ENCODE measurements at regions not wholly inside any gene's neighbourhood (a gene's known extent, or its start where the extent isn't known, plus 50 kb on each side); places are given as distances from the start of the nearest gene placed in this dataset.
A peak's percentile ranks its signal among the peaks of the same experiment; 100 is the strongest.
"Not testable (repeated sequence)": the region's sequence is repeated elsewhere in the genome, so short reads cannot be mapped to it uniquely, and the experiment has no call there.

GRCh38 chr10:45199205-45199740 is 116.1 kb downstream of the OR13A1 start:
- DNase-seq, result no peak

DNA sequence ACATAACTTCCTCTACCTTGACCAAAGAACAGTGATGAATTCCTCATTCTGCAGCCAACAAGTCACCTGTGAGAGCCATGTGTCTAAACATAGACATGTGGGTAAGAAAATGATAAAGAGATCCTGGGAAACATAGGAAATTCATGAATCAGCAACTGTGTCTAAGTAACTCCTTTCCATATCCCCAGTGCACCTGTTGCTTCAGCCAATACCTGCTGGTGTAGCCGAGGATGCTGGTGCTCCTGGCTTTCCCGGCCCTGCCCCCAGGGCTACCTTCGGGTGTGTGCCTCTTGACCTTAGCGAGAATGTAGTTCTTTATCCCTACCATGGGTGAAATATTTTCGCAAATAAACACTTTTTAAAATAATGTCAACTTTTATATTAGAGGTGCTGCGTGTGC is 114.1 kb downstream of the OR13A1 start:
- DNase-seq, result no peak

DNA sequence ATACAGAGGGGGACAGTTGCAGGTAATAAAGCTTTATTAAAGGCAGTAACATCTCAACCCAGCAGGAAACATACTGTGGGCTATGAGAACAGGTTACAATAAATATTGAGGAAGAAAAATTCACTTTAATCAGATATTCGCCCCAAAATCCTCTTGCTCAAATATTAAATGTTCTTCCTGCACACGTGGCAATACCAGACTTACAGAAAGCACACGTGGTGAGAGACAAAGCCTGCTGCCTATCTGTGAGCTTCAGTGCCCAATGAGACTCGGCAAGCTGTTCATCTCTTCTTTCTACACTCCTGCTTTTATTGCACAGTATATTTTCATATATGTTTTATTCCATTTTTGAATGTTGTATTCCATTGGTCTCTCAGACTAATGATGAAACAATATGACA is 113.2 kb downstream of the OR13A1 start:
- no peak for DNase-seq

GRCh38 chr10:45204954-45205775 is 110.2 kb downstream of the OR13A1 start:
- no peak for DNase-seq

DNA sequence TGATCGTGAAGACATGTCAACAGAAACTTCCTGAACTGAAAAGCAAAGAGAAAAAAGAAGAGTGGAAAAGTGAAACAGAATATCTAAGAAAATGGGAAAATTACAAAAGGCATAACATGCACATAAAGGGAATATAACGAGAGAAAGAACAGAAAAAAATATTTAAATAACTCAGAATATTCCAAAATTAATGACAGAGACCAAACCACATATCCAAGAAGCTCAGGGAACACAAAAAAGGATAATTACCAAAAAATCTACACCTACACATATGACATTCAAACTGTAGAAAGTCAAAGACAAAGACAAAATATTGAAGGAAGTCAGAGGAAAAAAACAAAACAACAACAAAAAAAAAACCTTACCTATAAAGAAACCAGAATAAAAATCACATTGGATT is 105.5 kb downstream of the OR13A1 start:
- DNase-seq, result no peak

GRCh38 chr10:45211576-45211975 is 103.8 kb downstream of the OR13A1 start:
- DNase-seq, result no peak

DNA sequence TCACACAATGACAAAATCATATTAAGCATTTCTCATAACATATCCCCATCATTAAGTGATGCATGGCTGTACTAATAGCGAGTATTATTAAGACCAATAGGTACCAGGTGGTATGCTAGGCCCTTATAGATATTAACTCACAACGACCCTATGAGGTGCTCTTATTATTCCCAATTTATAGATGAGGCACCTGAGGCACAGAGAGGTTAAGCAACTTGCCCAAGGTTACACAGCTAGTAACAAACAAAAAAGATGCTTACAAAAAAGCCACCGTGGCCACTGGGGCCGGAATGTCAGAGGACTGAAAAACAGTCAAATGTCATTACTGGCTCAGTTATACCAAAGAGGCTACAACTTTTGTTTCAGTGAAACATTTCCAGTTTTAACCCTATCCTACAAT is 96.0 kb downstream of the OR13A1 start:
- DNase-seq, result no peak

GRCh38 chr10:45220931-45221330 is 94.5 kb downstream of the OR13A1 start:
- DNase-seq, result no peak

DNA sequence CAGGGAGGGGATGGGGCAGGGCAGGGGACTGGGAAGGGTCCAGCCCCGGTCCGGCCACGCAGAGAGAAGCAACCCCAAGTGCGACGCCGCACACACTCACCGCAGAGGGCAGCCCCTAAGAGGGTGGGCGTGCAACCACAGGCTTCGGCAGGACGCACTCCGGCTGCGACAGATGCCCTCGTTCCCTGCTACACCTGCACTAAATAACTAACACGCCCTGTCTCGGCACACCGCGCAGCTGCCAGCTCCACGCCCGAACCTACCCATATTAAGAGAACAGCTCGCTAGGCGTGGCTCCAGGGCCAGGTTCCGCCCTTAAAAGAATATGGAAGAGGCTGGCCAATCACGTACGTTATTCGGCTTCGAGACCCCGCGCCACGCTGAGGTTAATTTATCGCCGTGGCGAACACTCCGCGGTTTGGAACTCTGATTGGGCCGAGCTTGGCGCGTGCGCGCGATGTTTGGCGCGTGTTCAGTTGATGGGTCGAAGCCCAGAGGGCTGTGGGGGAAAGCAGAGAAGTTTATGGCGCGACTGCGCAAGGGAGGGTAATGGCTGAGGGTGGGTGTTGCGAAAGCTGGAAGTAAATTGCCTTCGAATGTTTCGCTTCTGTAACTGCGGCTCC is 91.1 kb downstream of the OR13A1 start:
- DNase-seq, result no peak

GRCh38 chr10:45227042-45227441 is 88.4 kb downstream of the OR13A1 start:
- DNase-seq, result no peak

GRCh38 chr10:45227456-45227855 is 88.0 kb downstream of the OR13A1 start:
- DNase-seq, result no peak

- DNase-seq, result no peak
Measured at GRCh38 chr10:45229823-45230222, 85.6 kb downstream of the OR13A1 start.

DNA sequence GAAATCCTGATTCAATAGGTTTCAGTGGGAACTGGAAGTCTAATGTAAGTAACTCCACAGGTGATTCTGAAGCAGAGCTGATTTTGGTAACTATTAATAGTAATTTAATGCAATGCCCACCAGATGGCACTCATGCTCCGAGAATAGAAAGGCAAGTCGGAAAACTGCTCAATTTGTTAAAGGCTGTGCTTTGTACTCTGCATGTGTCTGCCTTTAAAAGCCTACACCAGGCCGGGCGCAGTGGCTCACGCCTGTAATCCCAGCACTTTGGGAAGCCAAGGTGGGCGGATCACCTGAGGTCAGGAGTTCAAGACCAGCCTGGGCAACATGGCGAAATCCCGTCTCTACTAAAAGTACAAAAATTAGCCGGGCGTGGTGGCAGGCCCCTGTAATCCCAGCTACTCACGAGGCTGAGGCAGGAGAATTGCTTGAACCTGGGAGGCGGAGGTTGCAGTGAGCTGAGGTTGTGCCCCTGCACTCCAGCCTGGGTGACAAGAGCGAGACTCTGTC is 80.1 kb downstream of the OR13A1 start:
- peak; percentile 54 for DNase-seq

GRCh38 chr10:45235798-45236220 is 79.6 kb downstream of the OR13A1 start:
- DNase-seq, result no peak

DNA sequence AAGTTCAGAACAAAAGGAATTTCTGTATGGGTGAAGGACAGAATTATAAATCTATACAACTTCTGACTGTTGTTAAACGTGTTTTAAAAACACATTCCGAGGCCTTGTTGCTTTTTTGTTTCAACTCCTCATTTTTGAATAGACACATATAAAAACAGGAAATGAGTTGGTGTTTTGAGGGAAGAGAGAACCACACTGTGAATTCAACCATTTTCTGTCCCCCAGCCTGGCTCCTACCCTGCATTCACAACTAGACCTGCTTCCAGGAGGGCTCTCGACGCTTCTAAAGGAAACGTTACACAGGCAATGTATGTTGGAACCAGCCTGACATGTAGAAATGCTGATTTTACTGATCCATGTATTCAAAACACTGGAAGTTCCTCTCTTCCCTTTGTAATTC is 76.5 kb downstream of the OR13A1 start:
- no peak for DNase-seq

DNA sequence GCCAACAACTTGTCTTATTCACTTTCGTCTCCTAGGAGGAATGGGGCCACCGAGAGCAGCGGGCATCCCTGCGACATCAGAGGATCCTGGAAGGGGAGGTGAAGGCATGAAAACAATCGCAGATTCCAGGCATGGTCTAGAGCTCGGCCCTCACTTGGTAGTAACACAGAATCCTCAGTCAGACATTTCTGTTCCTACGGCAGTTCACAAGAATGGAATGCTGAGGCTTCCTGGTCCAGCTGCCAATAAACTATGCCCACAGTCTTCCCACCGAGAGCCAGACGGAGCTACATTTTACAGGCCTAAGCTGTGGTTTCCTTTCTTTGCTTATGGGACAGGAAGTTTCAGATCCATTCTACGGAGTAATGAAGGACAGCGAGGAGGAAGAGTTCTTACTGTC is 75.8 kb downstream of the OR13A1 start:
- DNase-seq, result no peak

DNA sequence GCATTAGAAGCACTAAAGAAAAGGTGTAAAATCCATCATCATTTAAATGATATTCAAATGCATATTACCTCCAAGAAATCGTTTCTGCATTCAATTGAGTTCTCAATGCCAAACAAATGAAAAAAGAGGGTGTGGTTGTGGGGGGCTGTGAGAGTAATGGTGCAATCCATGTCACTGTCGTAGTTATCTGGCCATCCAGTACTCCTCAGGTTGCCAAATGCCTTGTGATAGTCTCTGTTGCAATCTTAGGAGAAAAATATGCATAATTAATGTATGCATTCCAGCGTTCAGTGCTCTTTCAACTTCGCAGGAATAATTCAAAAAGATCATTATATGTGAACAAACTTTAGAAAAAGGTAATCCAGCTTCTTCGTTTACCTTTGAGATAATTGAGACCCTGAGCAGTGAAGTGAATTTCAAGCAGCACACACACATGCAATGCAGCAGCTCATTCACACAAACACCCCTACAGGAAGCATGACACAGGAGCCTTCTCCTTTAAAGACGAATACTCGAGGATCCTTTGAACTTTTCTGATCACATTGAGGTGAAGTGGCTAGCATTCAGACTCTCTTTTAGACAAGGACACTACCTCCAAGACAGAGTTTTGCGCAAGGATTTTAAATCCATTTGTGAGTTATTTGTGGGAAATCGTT is 73.4 kb downstream of the OR13A1 start:
- no peak for DNase-seq

GRCh38 chr10:45243261-45243660 is 72.1 kb downstream of the OR13A1 start:
- no peak for DNase-seq

- no peak for DNase-seq
Measured at GRCh38 chr10:45246522-45246921, 68.9 kb downstream of the OR13A1 start.

- peak; percentile 34 for DNase-seq
Measured at GRCh38 chr10:45249978-45250693, 65.3 kb downstream of the OR13A1 start.

- not testable (repeated sequence) for DNase-seq
Measured at GRCh38 chr10:45250694-45251075, 64.7 kb downstream of the OR13A1 start.
